ENCODE measurements at regions not wholly inside any gene's neighbourhood (a gene's known extent, or its start where the extent isn't known, plus 50 kb on each side); places are given as distances from the start of the nearest gene placed in this dataset.
"Not testable (repeated sequence)": the region's sequence is repeated elsewhere in the genome, so short reads cannot be mapped to it uniquely, and the experiment has no call there.

- POLR2A ChIA-PET, result interaction anchor here (0.6 kb wide), 1 partner anchor 1824 kb away, joined by 3 read pairs; no protein-coding TSS in a partner anchor
- TF ChIP-seq EZH2phosphoT487 (IDR thresholded peaks at IDR 0.05; ENCODE audit: borderline replicate concordance, low read depth, low read length), result no peak
- TF ChIP-seq CTCF (conservative IDR thresholded peaks at IDR 0.05; ENCODE audit: low read length), result no peak
- H2AFZ ChIP-seq (ENCODE audit: low read length), result no peak overlapping the region; the same call in 1 of the 2 replicates
- DNase-seq (ENCODE audit: low spot score), result no peak
- H4K20me1 ChIP-seq (ENCODE audit: insufficient read depth, low read length), result no peaks in the 10 kb centered on the region
- H3K79me2 ChIP-seq (ENCODE audit: insufficient read depth, low read depth, low read length), result no peaks in the 10 kb centered on the region
- H3K4me2 ChIP-seq (ENCODE audit: low read length), result no peak overlapping the region
- H3K9me2 ChIP-seq (ENCODE audit: insufficient read depth, low read length), result no peaks in the 10 kb centered on the region
- H3K4me1 ChIP-seq (ENCODE audit: insufficient read depth, low read length, poor library complexity, severe bottlenecking), result no peaks in the 10 kb centered on the region
- H3K9me3 ChIP-seq (ENCODE audit: low read length), result no peaks in the 10 kb centered on the region
- no peaks in the 10 kb centered on the region for H3K36me3 ChIP-seq (ENCODE audit: insufficient read depth, low read length)
- no peak overlapping the region for H3K4me3 ChIP-seq (ENCODE audit: low read depth, low read length, poor library complexity, severe bottlenecking)
- intact Hi-C loops (cut with micrococcal nuclease; ENCODE audit: unreplicated experiment), result no loop called here
- CTCF ChIA-PET (ENCODE audit: unreplicated experiment), result no interaction called here
- no TSS peak for BruUV-seq (replicated peaks)
- no peak overlapping the region for H3K27ac ChIP-seq (ENCODE audit: low read depth, low read length, poor library complexity, severe bottlenecking)
Measured at GRCh38 chr2:210376694-210377093, 61.7 kb upstream of the MYL1 start.

- BruUV-seq (replicated peaks), result no TSS peak
- Histone ChIP-seq H4K20me1 (ENCODE audit: insufficient read depth, low read length) (no peaks in the 10 kb centered on the region), H3K36me3 (ENCODE audit: insufficient read depth, low read length) (no peaks in the 10 kb centered on the region), H2AFZ (ENCODE audit: low read length) (no peak overlapping the region), H3K4me2 (ENCODE audit: low read length) (no peak overlapping the region), H3K9me3 (ENCODE audit: low read length) (no peaks in the 10 kb centered on the region), H3K79me2 (ENCODE audit: insufficient read depth, low read depth, low read length) (no peaks in the 10 kb centered on the region), H3K27ac (ENCODE audit: low read depth, low read length, poor library complexity, severe bottlenecking) (no peak overlapping the region), H3K9me2 (ENCODE audit: insufficient read depth, low read length) (no peaks in the 10 kb centered on the region), H3K4me3 (ENCODE audit: low read depth, low read length, poor library complexity, severe bottlenecking) (no peak overlapping the region), H3K4me1 (ENCODE audit: insufficient read depth, low read length, poor library complexity, severe bottlenecking) (no peaks in the 10 kb centered on the region)
- no peak for DNase-seq (ENCODE audit: low spot score)
- ChIA-PET CTCF (ENCODE audit: unreplicated experiment) (no interaction called here), POLR2A (interaction anchor here (1.6 kb wide), 1 partner anchor 21 kb away, joined by 4 read pairs; no protein-coding TSS in a partner anchor)
- TF ChIP-seq CTCF (conservative IDR thresholded peaks at IDR 0.05; ENCODE audit: low read length), result no peak
- TF ChIP-seq EZH2phosphoT487 (IDR thresholded peaks at IDR 0.05; ENCODE audit: borderline replicate concordance, low read depth, low read length), result no peak
- intact Hi-C loops (cut with micrococcal nuclease; ENCODE audit: unreplicated experiment), result no loop called here
Measured at GRCh38 chr2:210370562-210370961, 55.6 kb upstream of the MYL1 start.

GRCh38 chr2:210366675-210367080 lies 51.7 kb upstream of the MYL1 start:
- no peaks in the 10 kb centered on the region for H3K36me3 ChIP-seq (ENCODE audit: insufficient read depth, low read length)
- H3K9me2 ChIP-seq (ENCODE audit: insufficient read depth, low read length), result no peaks in the 10 kb centered on the region
- ChIA-PET POLR2A (no interaction called here), CTCF (ENCODE audit: unreplicated experiment) (no interaction called here)
- no TSS peak for BruUV-seq (replicated peaks)
- DNase-seq (ENCODE audit: low spot score), result no peak
- no peak overlapping the region for H3K4me3 ChIP-seq (ENCODE audit: low read depth, low read length, poor library complexity, severe bottlenecking)
- no peak for TF ChIP-seq EZH2phosphoT487 (IDR thresholded peaks at IDR 0.05; ENCODE audit: borderline replicate concordance, low read depth, low read length)
- TF ChIP-seq CTCF (conservative IDR thresholded peaks at IDR 0.05; ENCODE audit: low read length), result no peak
- intact Hi-C loops (cut with micrococcal nuclease; ENCODE audit: unreplicated experiment), result no loop called here
- H3K9me3 ChIP-seq (ENCODE audit: low read length), result no peaks in the 10 kb centered on the region
- no peaks in the 10 kb centered on the region for H3K79me2 ChIP-seq (ENCODE audit: insufficient read depth, low read depth, low read length)
- H3K4me1 ChIP-seq (ENCODE audit: insufficient read depth, low read length, poor library complexity, severe bottlenecking), result no peaks in the 10 kb centered on the region
- H2AFZ ChIP-seq (ENCODE audit: low read length), result no peak overlapping the region
- no peak overlapping the region for H3K27ac ChIP-seq (ENCODE audit: low read depth, low read length, poor library complexity, severe bottlenecking)
- no peak overlapping the region for H3K4me2 ChIP-seq (ENCODE audit: low read length)
- no peaks in the 10 kb centered on the region for H4K20me1 ChIP-seq (ENCODE audit: insufficient read depth, low read length)

GRCh38 chr2:210365475-210365874 lies 50.5 kb upstream of the MYL1 start:
- H3K79me2 ChIP-seq (ENCODE audit: insufficient read depth, low read depth, low read length); DNase-seq (ENCODE audit: low spot score); H4K20me1 ChIP-seq (ENCODE audit: insufficient read depth, low read length); H3K4me2 ChIP-seq (ENCODE audit: low read length); H3K9me3 ChIP-seq (ENCODE audit: low read length); CTCF ChIA-PET (ENCODE audit: unreplicated experiment); H2AFZ ChIP-seq (ENCODE audit: low read length); BruUV-seq (replicated peaks); H3K9me2 ChIP-seq (ENCODE audit: insufficient read depth, low read length); H3K36me3 ChIP-seq (ENCODE audit: insufficient read depth, low read length); H3K4me1 ChIP-seq (ENCODE audit: insufficient read depth, low read length, poor library complexity, severe bottlenecking); H3K27ac ChIP-seq (ENCODE audit: low read depth, low read length, poor library complexity, severe bottlenecking); H3K4me3 ChIP-seq (ENCODE audit: low read depth, low read length, poor library complexity, severe bottlenecking); intact Hi-C loops (cut with micrococcal nuclease; ENCODE audit: unreplicated experiment): not testable (repeated sequence)
- POLR2A ChIA-PET, result interaction anchor here (0.5 kb wide), 1 partner anchor 30 kb away, joined by 4 read pairs; no protein-coding TSS in a partner anchor
